GM21529 (cell line): ENCODE measurements at regions not wholly inside any gene's neighbourhood (a gene's known extent, or its start where the extent isn't known, plus 50 kb on each side); places are given as distances from the start of the nearest gene placed in this dataset.

Experiments
- ATAC-seq: cut with Tn5 transposase; IDR thresholded peaks from one replicate; pipeline ENCODE4 v1.9.1; 2021; ENCODE audit not compliant: unreplicated experiment

DNA sequence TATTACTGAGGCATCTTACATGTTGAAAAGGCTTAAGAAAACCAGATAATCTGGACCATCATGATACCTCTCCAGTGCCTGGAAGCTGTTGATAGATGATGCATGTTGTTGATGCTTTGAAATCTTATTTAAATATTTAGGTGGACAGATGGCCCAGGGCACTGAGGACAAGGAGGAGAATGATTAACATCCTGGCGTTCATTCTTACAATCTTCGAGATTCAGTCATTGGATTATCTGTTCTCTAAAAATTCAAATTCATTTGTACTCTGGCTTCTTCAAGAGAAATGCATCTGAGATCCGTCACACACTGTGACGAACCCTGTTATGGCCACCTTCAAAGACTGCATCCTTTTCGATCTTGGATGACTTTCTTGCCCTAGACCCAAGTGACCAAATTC lies 121.3 kb upstream of the IGF1 start:
- ATAC-seq, result no peak

DNA sequence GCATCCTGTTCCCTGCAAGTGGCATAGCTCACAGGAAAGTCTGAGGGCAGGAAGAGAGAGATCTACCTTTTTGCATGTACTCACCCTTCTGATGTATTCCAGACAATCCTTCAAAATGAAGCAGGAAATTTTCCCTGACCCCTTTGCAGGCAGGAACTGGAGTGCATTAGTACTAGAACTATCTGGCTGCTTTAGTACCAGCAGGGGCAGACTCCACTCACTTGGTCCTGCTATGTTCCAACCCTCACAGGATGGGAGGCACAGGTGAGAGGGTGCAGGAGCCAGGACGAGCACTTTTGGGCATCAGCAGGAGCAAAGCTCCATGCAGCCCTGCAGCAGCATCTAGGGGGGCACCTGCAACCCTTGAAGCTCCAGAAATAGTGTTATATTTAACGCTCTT lies 116.3 kb upstream of the IGF1 start:
- ATAC-seq, result no peak

DNA sequence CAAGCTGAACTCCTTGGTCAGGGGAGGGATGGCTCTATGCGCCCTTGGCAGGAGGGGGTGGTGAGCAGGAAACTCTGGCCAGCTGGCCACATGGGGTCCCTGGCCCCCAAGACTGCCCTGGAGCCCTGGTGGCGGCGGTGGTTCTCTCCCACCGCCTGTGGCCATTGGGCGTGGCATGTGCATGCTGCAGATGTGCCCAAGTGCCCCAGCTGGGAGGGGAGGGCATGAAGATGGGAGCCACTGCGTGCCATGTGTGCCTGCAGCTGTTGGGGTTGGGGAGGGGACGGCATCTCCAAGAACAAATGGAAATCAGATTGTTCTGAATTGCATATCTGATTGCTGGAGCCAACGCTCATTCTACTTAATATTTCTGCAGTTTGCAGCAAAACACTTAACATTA lies 115.7 kb upstream of the IGF1 start:
- no peak for ATAC-seq

DNA sequence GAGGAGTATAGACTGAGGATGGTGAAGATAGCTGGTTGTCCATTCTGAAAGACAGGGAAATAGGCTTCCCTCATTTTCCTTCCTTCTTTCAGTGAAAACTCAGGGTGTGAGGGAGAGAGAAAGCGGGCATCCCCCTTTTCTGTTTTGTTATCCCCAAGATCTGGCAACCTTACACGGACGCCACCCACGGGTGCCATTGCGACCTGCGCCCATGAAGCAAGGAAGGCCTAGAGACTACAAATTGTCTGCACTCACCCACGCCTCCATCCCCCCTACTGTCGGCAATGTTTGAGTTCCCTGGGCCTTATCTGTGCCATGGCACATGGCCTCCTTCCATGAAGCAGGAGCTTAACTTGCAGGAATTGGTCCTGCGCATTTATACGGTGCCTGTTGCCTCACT lies 115.0 kb upstream of the IGF1 start:
- ATAC-seq, result no peak

DNA sequence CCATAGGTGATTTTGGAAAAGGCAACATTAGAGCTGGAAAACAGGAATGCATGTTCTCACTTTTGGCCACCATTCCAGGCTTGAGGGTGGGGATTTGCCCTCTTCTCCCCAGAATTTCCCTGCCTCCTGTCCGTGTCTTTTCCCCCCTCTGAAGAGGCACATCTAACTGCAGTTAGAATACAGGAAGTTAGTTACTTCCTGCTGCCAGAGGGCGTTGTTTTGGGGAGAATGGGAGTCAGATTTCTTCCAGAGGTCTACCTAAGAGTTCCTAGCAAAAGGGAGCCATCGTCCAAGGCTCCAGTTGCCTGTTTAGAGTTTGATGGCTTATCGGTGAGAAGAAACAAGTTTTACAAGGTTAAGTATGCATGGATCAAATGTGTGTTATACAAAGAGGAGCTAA lies 112.8 kb upstream of the IGF1 start:
- no peak for ATAC-seq

DNA sequence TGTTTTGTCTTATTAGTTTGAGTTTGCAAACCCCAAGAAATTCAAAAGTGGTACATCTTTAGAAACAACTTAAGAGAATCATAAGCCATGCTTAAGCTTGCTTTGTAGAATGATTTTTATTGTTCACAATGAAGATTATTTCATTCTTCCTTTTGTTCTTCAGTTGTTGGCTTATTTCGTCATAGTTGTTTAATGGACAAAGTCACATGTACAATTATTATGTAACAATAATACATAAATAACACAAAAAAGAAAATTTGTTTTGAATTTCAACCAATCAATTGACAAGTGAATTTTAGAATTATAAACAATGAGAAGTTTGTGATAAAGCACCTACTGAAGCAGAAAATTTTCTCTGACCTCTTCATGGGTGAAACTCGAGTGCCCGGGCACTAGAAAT lies 111.8 kb upstream of the IGF1 start:
- no peak for ATAC-seq

DNA sequence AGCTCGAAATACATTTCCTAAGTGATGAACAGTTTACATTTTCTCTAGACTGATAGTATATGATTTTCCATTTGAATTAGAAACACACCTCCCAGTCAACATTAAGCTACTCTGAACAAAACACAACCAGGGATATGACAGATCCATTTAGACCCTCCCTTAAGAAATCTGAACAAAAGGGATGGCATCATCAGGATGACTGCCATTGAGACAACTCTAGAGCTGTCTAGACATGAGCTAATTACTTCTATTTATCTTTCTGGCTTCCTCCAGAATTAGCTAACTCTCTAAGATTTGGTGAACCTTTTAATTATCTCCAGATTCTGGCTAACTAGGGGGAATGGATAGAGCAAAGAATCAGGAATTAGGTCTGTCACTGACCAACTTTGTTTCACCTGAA lies 92.9 kb upstream of the IGF1 start:
- ATAC-seq, result no peak

DNA sequence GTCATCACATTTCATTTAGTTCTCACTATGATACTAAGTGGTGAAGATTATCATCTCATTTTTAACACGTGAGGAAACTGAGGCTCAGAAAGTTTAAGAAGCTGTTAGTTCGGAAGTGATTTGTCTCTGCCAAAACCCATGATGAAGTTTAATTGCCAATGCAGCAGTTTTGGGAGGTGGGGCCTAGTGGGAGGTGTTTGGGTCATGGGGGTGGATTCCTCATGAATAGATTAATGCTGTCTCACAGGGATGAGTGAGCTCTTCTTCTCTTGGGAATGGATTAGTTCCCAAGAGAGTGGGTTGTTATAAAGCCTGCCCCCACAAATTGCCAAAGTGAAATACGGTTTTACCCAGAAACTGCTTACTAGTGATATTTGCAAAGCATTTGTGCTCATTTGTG lies 91.5 kb upstream of the IGF1 start:
- ATAC-seq, result no peak

DNA sequence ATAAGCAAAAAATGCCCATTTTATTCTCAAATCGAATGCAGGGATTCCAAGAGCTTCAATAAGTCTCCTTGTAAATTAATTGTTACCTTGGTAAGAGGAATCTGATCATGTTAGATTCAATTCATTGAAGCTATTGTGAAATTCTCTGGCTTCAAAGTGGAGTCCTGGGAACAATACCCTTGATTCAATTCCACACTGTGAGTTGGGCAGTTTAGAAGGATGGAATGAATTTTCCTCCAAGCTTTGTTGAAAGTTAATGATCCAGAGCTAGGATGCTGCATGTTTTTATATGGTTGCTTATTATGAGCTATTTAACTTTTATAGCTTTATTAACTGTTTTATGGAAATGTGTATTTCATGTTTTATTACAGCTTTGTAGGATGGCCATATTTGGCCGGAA lies 89.9 kb upstream of the IGF1 start:
- ATAC-seq, result no peak

DNA sequence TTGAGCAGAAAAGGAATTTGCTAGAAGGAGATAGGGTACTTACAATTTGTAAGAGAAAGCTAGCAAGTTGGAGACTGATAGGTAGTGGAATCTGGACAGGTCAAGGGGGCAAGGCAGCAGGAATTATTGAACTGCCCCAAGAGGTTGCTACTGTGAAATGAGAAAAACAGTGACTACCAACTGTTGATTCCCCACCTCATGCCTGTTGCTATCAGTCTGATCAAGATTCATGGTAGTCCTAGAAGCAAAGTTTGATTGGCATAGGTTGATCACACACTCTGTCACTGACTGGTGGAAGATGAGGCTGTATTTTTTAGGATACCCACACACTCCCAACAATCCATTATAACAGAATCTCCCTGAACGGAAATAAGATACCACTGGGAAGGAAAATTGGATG lies 89.4 kb upstream of the IGF1 start:
- ATAC-seq, result no peak

DNA sequence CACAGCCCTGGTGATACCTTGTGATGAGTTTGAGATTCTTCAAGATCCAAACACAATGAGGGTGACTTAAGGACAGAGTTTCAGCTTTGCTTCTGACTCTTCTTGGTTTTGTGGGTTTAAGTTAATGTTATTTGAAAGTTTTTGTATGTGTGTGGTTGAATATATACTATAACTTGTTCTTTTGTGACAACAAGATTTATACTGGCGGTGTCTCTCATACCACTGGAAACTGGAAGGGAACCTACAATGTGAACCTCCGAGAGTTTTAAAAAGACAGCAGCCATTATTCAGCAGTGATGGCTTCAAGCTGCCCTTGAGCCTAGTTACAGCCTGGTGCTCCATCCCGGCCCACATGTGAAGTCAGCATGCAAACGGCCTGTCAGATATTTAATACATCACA lies 87.9 kb upstream of the IGF1 start:
- ATAC-seq, result no peak

DNA sequence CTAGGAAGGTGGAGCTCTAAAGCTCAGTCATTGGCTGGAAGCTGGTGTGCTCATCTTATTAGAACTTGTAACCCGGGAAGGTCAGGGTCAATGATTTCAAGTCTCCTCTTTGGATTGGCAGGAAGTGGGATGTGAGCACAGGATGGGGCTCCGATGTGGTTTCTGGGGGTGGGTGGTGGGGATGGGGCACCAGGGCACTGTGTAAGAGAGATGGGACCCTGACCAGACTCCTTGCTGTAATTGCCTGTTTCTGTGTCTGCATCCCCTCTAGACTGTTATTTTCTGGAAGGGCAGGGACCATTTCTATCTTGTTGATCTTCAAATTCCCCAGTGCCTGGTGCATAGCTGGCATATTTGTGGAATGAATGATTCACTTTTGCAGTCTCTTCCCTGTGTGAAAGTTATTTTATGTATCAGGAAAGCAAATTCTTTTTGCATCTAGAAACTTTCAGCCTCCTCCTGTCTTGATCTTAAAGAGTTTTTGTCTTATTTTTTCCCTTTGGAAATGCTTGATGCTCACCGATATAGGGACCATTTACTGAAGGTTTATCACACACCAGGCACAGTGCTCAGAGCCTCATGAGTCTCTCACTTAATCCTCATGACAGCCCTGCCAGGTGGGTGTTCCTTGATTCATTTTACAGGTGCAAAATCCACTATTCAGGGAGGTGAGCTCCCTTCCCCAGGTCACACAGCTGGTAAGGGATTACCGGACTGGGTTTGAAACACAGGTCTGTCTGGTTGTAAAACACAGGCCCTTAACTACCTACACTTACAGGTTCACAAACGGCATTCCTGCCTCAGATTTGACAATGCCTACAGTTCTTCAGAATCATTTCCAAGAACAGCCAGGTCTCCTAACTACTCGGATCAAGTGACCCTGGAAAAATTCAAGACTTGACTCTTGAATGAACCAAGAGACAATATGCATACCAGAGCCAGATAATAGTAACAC lies 86.9 kb upstream of the IGF1 start:
- no peak for ATAC-seq

DNA sequence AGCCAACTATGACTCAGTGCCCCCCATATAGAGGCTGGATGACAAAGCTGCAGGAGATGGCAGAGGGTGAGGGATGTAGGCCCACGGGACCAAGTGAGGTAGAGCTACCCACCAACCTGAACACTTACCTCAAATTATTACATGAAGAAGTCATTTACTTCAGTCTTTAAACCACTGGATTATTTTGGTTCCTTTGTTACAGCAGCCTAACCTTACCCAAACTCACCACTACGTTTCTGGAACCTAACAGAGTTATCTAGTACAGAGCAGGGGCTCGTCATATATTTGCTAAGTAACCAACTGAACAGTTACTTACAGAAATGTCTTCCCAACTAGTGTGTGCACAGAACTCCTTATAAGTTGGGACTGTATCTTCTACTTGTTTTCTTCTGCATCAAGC lies 85.2 kb upstream of the IGF1 start:
- no peak for ATAC-seq

DNA sequence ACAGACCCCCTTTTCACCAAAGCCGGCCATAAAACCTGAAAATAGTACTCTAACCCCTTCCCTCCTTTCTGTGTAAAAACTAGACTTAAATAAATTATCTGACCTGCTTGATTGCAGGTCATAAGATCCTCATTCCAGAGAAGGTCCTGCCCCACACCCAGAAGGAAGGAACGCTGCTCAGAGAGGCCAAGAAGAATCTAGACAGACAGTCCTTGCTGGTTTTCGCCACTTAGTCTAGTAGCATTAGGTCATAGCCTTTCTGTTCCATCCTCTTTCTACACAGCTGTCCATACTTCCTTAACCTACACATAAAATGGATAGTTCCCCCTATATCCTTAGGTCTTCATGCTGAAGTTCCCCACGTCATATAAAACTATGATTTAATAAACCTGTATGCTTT lies 83.7 kb upstream of the IGF1 start:
- ATAC-seq, result no peak

DNA sequence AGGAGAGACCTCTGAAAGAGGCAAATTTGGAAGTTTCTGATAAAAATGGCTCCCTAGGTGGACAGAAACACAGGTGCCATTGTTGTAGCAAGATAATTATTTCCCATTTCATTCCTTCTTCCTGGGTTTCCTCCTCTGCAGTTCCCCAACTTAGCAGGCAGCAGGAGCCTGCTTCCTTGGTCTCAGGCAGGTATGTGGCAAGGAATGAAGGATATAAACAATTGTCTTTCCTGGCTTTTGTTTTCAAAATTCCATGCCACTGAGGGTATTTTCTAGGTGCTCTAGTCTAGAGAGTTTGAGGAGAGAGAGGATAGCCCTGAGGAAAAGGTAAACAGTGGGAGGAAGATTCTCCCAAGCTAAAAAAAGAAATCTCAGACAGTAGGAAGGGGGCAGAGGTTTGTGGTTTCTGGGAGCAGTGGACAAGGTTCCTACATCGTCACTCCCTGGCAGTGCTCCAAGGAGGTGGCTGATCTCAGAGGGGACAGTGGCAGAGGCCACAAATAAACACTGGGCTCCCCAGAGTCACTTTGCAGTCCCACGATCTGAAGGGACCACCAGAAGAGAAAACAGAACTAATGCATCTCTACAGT lies 82.6 kb upstream of the IGF1 start:
- ATAC-seq, result no peak

DNA sequence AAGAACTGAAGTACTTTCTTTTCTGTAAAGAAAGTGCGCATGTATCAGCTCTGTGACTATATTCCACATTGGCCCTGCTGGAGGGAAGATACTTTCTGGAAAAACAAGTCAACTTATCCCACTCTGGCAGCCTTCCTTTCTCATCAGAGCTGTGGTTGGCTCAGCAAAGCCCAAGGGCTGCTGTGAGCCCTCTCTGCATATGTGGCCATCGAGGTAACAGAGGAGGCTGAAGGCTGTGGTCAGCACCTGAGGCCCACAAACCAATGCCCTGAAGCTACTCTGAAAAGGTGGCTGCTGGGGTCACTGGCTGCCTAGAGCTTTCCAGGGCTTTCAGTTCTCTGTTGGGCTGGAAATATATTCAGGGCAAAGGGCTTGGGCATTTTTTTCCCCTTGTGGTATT lies 70.8 kb upstream of the IGF1 start:
- ATAC-seq, result no peak

DNA sequence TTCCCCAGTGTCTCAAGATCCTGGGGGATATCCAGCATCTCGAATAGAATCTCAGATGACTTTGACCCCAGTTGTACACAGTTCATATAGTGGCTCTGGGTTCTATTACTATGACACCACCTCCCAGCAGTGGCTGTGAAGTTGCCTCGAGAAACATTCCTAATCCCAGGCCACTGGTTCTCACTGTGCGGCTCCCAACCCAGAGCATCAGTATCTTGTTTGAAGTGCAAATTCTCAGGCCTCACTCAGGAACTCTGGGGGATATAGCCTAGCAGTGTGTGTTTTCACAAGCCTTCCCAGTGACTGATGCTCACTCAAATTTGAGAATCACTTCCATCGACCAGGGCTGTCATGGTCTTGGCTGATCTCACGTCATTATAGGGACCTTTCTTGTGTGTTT lies 69.3 kb upstream of the IGF1 start:
- no peak for ATAC-seq

DNA sequence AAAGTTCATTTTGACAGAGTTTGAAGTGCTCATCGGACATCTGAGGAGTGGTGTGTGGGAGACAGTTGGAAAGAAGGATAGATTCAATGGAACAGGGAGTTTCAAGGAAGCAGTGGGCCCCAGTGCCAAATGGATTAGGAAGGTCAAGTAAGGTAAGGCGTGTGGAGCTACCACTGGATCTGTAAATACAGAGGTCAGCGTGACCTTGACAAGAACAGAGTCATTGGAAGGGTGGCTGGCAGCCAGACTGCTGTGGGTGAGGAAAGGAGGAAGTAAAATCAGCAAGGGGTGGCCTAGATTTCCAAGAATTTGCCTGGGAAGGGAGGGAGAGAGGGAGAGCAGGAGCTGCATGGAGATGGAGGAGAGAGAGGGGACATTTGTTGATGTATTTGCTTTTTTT lies 68.2 kb upstream of the IGF1 start:
- no peak for ATAC-seq

DNA sequence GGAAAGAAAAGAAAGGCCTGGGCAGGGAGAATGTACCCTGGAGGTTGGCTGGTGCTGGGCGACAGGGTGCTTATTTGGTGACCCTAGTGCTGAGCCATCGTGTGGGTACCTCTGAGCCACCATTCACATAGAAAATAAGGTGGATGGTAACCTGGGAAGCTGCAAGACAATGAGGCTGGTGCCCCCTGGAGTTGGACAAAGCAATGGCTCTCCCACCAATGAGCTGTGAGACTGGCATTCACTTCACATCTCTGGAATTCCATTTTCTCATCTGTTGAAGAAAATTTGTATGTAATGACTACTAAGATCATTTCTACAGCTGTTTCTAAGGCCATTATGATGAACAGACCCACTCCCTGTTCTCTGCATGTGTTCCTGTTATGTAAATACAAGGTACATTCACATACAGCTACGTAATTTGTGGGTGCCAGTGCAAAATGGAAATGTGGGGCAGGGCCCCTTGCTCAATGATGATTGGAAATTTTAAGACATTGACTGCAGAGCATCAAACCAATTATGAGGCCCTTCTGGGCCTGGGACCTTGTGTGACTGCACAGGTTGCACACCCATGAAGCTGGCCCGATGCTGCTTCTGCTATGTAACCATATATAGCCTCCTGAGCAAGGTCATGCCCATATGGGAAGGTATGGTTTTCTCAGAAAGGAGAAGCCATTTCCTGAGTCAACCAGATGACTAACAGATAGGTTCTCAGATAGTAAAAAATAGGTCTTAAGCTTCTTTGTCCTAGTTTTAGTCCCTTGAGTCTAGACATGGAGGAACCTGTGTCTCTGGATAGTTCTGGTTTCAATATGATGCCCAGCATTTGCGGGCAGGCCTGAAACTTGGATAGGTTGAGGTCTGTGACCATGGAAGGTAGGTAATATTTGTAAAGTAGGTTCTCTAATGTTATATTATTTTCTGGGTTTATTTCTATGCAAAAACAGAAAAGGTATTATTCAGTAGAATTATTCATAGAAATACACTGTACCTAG lies 63.4 kb upstream of the IGF1 start:
- ATAC-seq, result no peak

DNA sequence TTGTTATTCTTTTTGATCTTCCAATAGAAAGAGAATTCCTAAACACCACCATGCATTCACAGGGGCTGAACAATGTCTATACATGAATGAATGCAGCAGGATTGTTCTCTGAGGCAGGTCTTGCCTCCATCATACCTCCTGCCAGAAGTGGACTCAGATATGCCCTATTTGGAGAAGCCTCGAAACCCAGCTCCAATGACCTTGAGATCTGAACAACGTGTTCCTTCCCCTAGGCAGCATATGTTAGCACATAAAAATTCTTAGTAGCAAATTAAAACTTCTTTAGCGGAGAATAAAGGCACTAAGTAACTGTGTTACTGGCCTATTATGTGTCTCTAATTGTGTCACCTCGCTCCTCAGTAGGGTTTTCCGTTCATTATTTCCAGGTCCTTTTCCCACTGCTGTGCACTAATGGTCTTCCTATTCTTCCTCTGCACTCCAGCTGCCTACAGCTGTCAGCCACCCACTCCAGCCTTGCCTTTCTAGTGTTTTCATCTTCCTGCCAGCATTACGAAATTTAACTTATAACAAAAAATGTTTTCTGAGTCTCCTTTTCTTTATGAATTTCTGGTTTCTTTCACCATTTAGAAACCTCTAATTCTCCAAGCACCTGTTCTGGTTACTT lies 62.6 kb upstream of the IGF1 start:
- ATAC-seq, result no peak

DNA sequence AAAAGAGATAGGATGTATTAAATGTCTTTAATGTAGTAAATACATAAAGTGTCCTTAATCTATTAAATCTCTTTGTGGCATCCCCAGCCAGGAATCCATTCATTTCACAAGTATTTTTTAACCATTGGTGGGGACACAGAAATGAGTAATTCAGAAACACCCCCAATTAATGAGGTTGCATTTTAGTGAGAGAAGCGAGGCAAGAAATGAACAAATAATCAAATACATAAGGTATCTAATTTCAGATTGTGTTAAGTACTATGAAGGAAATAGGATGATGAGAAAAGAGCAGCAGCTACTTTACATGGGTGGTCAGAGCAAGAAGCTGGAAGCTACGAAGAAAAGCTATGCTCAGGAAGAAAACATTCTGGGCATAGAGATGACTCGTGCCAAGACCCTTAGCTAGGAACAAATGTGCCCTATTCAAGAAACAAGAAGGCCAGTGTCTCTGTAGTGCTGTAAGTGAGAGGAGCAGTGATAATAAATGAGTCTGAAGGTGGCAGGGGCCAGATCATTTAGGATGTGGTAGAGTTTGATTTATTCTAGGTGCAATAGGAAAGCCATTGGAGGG lies 60.5 kb upstream of the IGF1 start:
- ATAC-seq, result no peak
